ENCODE measurements at regions not wholly inside any gene's neighbourhood (a gene's known extent, or its start where the extent isn't known, plus 50 kb on each side); places are given as distances from the start of the nearest gene placed in this dataset.

DNA sequence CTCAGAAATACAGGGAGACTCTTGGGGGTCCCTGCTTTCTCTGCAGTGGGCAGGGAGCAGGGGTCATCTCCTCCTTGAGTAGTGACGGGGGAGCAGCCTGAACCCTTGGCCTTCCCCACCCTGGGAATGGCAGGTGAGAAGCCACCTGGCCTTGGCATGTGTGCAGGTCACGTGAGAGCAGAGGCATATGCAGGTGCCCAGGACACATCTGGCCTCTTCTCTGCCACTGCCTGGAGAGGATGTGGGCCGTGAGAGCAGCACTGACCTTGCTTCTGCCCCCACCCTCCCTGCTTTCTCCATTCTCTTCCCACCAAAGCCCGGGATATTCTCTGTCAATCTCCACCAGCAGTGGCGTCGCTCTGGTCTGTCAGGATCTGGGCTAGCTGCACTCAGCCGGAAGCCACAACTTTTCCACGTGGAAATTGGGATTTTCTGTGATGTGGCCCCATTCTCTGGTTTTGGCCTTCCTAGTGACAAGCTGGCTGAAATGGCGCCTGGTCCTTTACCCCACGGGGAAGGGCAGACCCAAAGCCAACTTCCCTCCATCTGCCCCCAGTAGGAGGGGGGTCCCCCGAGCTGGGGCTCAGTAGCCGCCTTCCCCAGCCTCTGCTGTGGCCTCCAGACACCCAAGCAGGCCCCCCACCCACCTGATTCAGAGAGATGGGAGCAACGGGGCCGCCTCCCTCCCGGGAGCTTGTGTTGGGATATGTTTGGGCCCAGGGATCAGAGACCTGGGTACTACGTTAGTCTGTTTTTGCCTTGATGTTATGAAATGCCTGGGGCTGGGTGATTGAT lies 70.4 kb upstream of the FCN1 start:
- DNase-seq (ENCODE audit: low spot score) = no peak

- DNase-seq (ENCODE audit: low spot score) = no peak
These were observed 71.0 kb upstream of the FCN1 start for GRCh38 chr9:134988706-134989105.

DNA sequence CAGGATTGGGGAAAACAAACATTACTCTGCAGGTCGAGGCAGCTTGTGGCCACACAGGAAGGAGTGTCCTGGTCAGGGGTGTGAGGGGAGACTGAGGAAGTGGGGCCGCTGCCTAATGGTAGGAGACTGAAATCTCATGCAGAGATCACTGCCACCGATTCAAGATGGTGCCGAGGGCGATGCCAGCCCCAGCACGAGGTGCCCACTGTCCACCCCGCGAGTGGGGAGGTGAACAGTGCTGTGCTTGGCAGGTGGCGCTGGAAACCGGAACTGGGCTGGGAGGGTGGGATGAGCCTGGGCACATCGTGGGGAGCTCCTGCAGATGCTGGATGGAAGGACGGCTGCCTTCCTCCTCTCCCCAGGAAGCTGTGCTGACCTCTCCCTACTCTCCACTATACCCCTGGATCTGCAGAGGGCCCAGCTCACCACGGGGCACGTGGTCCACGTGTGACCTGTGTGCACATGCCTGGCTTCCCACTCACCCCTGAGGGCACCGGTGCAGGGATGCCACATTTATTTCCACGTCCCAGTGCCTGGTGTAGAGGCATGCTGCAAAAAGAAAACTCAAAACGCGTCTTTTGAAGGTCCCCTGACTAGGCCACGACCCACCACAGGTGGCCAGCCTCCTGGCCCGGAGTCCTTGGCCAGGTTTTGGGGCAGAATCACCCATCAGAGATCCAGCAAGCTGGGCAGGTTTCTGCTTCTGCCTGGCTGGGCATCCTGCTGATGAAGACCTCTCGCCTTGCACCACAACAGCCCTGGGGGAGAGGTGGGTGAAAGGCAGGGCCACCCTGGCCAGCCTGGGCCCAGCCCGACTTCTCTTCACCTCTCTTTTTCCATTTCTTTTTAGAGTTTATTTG lies 71.7 kb upstream of the FCN1 start:
- no peak for DNase-seq (ENCODE audit: low spot score)

GRCh38 chr9:134991808-134992754 lies 74.4 kb upstream of the FCN1 start:
- DNase-seq (ENCODE audit: low spot score) = no peak

DNA sequence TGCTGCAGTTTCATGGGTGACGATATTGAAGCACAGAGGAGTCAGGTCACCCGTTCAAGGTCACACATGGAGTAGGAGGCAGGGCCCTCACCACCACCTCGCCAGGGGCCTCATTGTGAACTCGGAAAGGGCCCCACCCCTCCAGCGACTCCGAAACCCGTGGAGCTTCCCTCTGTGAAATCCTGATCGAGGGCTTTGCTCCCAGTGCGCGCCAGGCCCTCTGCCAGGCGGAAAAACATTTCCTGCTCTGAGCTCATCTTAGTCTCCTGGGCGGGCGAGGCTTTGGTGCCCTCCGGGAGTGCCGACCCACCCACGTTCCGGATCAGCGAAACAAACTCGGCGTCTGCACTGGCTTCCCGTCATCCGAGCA lies 75.0 kb upstream of the FCN1 start:
- no peak for DNase-seq (ENCODE audit: low spot score)

GRCh38 chr9:134993416-134993815 lies 75.7 kb upstream of the FCN1 start:
- no peak for DNase-seq (ENCODE audit: low spot score)

DNA sequence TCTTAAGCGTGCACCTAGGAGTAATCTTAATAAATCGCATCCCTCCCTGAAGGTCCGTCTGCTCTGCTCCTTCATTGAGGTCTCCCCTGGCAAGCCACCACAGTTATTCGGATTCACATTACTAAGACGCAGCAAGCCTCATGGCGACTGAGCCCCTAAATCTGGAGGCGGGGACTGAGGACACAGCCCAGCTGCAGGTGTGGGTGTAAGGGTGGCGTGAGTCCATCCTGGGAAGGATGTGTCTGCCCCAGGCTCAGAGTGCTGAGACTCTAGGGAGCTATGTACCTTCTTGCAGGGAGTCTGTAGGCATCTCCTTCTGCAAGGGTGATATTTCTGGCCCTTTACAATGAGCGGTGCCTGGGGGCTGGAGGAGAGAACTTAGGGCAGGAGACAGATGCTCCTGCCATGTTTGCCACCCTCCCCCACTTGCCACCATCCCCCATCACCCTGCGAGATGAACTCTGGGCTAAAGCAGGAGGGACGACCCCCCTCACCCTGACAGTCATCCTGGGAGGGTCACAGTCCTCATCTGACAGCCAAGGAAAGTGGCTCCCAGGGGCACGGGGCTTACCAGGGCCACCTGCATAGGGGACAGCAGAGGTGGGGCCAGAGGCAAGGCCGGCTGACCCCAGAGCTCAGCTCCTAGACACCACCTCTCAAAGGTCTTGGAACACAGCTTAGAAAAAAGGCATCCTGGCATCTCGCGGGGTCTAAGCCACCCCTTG lies 76.4 kb upstream of the FCN1 start:
- no peak for DNase-seq (ENCODE audit: low spot score)

DNA sequence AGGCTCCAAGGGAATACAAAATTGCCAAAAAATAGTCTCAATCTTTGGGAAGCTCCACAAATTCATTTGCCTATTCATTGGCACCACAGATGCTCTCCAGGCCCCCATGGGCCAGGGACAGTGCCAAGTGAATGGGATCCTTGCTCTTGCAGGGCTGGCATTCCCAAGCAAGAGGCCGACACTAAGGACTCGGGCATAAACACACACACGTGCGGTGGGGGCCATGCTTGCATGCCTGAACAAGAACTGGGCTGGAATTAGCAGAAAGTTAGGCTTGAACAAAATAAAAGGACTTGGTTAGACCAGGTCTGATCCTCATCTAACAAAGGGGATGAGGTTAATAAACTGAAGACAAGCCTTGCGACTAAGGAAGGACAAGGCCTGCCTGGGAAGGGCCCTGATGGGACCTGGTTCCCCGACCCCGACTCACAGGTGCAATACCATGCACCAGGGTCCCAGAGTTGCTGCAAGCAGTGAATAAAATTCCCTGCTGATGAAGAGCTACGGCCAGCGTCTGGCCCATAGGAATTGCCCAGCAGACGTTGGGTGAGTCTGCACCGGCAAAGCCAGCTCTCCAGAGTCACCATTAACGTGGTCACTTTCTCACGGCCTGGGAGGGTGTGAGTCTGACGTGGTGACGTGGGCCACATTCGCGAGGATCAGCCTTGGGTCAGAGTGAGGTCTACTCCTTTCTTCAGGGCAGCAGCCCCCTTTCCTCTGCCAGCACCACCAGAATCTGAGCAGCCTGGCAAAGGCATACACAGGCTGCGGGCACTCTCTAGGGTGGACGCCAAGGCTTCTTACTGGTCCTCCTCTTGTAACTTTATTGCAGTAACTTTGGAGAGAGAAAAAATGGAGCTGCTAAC lies 77.4 kb upstream of the FCN1 start:
- DNase-seq (ENCODE audit: low spot score) = no peak

DNA sequence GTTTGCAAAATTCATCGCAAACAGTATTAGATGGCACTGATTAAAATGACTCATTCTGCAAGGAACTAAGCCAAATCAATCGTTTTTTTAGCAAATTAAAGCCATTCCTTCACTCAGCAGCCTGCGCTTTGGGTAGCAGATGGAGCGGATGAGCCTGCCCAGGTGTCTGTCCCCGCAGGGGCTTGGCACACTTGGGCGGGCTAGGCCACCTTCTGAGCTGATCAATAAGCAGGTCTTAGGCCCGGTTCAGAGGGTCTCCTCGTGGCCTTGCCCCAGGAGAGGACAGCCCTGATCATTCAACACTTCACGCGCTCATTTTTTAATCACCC lies 78.0 kb upstream of the FCN1 start:
- DNase-seq (ENCODE audit: low spot score) = no peak

DNA sequence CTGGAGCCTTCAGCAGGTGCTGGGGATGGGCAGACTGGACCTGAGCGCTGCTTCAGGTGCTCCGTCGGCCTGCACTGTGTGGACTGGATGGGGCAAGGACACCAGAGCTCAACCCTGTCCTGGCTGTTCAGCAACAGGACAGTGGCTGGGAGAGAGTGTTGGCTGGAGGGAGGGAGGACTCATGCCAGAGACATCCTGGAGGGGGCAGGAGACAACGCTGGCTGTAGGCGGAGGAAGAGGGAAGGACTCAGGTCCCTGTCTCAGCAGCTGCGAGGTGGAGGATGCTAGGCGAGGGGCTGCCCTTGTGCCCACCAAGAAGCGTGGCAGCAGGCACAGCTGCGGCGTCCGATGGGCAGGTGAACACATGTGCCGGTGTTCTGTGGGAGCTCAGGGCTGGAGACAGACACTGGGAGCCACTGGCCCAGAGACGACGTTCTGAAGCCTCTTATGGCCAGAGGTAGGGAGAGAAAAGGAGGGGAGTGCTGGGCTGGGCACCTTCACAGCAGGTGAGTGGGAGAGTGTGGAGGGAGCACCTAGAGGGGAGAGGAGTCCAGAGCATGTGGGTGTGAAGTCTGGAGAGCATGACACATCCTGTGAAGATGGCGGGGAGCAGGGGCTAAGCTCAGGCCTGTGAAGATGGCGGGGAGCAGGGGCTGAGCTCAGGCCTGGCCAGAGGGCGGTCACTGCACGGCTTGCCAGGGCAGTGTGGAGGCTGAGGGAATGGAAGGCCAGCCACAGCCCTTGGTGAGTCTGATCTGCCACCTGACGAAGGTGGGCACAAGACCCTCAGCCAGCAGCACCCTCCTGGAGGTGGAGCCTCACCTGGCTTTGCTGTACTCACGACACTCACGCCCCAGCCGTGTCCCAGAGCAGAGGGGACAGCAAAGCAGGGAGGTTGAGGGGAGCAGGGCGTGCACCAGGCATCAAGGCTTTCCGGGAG lies 79.1 kb upstream of the FCN1 start:
- no peak for DNase-seq (ENCODE audit: low spot score)

DNA sequence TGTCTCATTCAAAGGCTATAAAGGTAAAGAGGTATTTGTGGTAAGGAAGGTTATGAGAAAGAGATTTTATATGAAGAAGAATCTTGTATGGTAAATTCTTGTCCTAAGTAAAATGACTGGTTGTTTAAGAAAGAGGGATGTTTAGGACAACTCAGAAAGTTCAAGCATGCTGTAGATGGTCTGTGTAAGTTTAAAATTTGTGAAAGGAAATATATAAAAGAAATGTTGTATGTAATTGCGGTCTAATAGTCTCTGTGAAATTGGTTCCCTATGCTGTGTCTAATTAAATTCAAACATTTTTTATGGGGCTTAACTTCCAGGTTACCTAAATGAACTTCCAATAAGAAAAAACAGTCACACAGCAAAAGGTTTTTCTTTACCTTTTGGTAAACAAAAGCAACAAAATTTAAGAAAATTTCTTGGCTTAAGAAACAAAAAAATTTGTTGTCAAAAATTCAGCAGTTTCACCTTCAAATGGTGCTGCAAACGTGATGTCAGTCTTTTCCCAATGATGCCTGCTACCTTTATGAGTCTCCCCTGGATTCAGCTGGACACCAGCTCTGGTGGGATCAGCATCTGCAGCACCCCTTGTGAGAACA lies 83.0 kb upstream of the FCN1 start:
- no peak for DNase-seq (ENCODE audit: low spot score)

GRCh38 chr9:135001526-135001925 lies 83.8 kb upstream of the FCN1 start:
- DNase-seq (ENCODE audit: low spot score) = no peak

- DNase-seq (ENCODE audit: low spot score) = no peak
These were observed 84.6 kb upstream of the FCN1 start for GRCh38 chr9:135002336-135002735.

DNA sequence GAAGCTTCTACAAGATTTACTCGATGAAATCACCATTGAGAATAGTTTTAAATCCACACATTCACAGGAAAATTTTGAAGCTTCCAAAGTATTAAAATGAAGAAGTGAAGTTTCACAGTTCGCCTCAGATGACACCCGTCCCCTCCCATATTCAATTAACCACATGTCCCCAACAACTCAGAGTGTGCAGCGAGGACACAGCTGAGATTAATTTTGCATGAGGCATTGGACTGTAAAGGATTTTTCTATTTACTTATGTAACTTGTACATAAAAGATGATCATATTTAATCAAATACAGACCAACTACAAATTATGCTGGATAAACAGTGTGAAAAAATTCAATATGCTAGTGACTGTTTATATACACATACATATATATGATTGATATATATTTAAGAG lies 84.7 kb upstream of the OLFM1 start:
- DNase-seq (ENCODE audit: low spot score) = no peak

- no peak for DNase-seq (ENCODE audit: low spot score)
These were observed 82.7 kb upstream of the OLFM1 start for GRCh38 chr9:135004772-135005171.

DNA sequence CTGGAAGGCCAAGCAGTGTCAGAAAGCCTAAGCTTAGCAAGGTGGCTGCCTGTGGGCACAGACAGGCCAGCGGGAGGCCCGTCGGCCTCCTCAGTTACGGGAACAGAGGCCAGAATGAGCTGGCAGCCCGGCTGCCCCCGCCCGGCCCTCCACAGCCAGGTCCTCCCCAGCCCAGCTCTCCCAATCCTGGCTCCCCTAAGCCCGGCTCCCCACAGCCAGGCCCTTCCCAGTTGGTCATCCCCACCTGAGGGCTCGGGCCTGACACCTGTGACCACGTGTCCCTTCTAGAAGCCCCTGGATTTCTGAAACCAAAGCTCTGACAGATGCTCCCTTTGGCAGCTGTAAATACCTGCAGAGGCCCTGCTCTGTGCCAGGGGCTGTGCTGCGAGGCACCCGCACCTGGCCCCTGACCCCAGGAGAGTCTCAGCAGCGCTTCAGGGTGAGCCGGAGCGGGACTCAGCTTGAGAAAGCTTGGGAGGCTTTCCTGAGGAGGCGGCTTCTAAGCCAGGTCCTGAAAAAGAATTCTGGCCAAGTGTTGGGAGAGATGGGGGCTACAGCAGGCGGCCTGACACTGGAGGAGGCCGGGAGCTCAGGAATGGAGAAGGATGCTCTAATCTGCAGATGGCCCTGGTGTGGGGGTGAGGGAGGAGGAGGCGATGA lies 80.4 kb upstream of the OLFM1 start:
- no peak for DNase-seq (ENCODE audit: low spot score)

DNA sequence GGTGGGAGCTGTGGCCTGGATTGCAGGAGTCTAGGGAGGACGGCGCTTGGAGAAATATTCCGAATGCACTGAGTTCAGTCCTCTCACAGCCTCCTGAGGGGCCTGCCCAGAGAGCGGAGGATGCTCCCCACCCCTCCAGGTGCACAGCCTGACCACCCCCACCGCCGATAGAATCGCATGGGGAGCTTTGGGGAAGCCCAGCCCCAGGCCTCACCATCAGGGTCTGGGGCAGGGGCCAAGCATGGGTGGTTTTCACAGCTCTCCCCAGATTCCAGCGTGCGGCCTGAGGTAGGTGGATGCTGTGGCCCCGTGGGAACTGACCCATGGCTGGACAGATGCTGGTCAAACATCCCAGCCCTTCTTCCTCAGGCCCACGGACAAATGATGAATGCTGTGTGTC lies 79.9 kb upstream of the OLFM1 start:
- no peak for DNase-seq (ENCODE audit: low spot score)

- no peak for DNase-seq (ENCODE audit: low spot score)
These were observed 79.1 kb upstream of the OLFM1 start for GRCh38 chr9:135008416-135008815.

DNA sequence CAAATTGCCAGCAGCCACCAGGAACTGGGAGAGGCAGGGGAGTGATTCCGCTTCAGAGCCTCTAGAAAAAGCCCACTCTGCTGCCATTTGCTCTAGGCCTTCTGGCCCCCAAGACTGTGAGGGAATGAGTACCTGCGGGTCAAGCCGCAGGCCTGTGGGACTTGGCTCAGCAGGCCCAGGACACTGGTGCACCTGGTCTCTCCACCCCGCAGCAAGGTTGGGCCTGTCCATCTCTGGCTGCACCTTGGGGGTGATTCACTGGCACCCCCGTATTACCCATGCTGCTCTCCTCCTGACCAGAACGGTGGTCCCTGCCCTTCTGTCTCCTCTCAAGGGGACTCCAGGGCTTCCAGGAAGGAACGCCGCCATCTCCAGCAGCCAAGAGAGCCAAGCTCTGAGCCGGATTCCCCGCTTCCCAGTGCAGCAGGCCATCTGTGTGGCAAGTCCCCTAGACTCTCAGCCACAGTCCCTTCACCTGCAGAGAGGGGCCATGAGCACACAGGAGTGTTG lies 78.4 kb upstream of the OLFM1 start:
- DNase-seq (ENCODE audit: low spot score) = no peak

All from ecto neural progenitor cell (in vitro differentiated cells).